ENCODE measurements at regions not wholly inside any gene's neighbourhood (a gene's known extent, or its start where the extent isn't known, plus 50 kb on each side); places are given as distances from the start of the nearest gene placed in this dataset.

DNA sequence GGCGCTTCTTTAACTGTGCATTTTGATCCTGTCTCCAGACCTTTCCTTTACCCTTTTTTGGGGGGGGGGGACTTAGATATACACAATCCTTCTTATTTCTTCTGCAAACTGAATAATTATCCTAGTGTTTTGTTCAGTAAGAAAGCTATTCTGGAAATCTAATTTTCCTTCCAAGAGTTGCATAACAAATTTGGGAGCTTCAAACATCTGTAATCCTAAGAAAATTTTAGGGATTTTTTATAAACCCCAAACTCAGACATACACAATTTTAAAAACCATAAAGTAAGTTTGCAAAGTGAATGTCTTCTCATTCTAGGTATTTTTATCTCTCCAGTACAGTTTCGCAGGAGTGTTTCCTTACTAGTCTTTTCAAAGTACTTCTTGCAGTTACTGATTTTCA, 182.7 kb upstream of the E2F7 start:
- TF ChIP-seq, protein P1, sequence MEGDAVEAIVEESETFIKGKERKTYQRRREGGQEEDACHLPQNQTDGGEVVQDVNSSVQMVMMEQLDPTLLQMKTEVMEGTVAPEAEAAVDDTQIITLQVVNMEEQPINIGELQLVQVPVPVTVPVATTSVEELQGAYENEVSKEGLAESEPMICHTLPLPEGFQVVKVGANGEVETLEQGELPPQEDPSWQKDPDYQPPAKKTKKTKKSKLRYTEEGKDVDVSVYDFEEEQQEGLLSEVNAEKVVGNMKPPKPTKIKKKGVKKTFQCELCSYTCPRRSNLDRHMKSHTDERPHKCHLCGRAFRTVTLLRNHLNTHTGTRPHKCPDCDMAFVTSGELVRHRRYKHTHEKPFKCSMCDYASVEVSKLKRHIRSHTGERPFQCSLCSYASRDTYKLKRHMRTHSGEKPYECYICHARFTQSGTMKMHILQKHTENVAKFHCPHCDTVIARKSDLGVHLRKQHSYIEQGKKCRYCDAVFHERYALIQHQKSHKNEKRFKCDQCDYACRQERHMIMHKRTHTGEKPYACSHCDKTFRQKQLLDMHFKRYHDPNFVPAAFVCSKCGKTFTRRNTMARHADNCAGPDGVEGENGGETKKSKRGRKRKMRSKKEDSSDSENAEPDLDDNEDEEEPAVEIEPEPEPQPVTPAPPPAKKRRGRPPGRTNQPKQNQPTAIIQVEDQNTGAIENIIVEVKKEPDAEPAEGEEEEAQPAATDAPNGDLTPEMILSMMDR (IDR thresholded peaks at IDR 0.05), result no peak
- no peak for TF ChIP-seq EZH2 (IDR thresholded peaks at IDR 0.05; ENCODE audit: borderline replicate concordance, insufficient read depth, low read depth, low read length, poor library complexity, severe bottlenecking)
